ENCODE measurements at regions not wholly inside any gene's neighbourhood (a gene's known extent, or its start where the extent isn't known, plus 50 kb on each side); places are given as distances from the start of the nearest gene placed in this dataset.
"Not testable (repeated sequence)": the region's sequence is repeated elsewhere in the genome, so short reads cannot be mapped to it uniquely, and the experiment has no call there.

GRCh38 chr5:38149815-38150195 is 108.6 kb upstream of the EGFLAM start:
- DNase-seq (ENCODE audit: low read depth) = no peak

- no peak for DNase-seq (ENCODE audit: low read depth)
Measured at GRCh38 chr5:38148021-38148625, 110.2 kb upstream of the EGFLAM start.

- no peak for DNase-seq (ENCODE audit: low read depth)
Measured at GRCh38 chr5:38143384-38143783, 115.0 kb upstream of the EGFLAM start.

- no peak for DNase-seq (ENCODE audit: low read depth)
Measured at GRCh38 chr5:38141665-38142064, 116.7 kb upstream of the EGFLAM start.

GRCh38 chr5:38138574-38138973 is 119.8 kb upstream of the EGFLAM start:
- no peak for DNase-seq (ENCODE audit: low read depth)

GRCh38 chr5:38135486-38136039 is 122.8 kb upstream of the EGFLAM start:
- DNase-seq (ENCODE audit: low read depth) = peak; percentile 9

- peak; percentile 29 for DNase-seq (ENCODE audit: low read depth)
Measured at GRCh38 chr5:38134810-38135209, 123.5 kb upstream of the EGFLAM start.

GRCh38 chr5:38134294-38134693 is 124.1 kb upstream of the EGFLAM start:
- not testable (repeated sequence) for DNase-seq (ENCODE audit: low read depth)

- no peak for DNase-seq (ENCODE audit: low read depth)
Measured at GRCh38 chr5:38131686-38132085, 126.7 kb upstream of the EGFLAM start.

GRCh38 chr5:38124321-38124720 is 134.0 kb upstream of the EGFLAM start:
- DNase-seq (ENCODE audit: low read depth) = no peak

GRCh38 chr5:38121420-38121819 is 136.9 kb upstream of the EGFLAM start:
- no peak for DNase-seq (ENCODE audit: low read depth)

GRCh38 chr5:38119836-38120235 is 138.5 kb upstream of the EGFLAM start:
- DNase-seq (ENCODE audit: low read depth) = no peak

GRCh38 chr5:38117784-38118479 is 140.4 kb upstream of the EGFLAM start:
- DNase-seq (ENCODE audit: low read depth) = no peak

- DNase-seq (ENCODE audit: low read depth) = no peak
Measured at GRCh38 chr5:38115318-38115827, 143.0 kb upstream of the EGFLAM start.

- no peak for DNase-seq (ENCODE audit: low read depth)
Measured at GRCh38 chr5:38113880-38114279, 144.5 kb upstream of the EGFLAM start.

- no peak for DNase-seq (ENCODE audit: low read depth)
Measured at GRCh38 chr5:38113456-38113855, 144.9 kb upstream of the EGFLAM start.

- peak; percentile 28 for DNase-seq (ENCODE audit: low read depth)
Measured at GRCh38 chr5:38112938-38113337, 145.4 kb upstream of the EGFLAM start.

- no peak for DNase-seq (ENCODE audit: low read depth)
Measured at GRCh38 chr5:38110130-38110529, 148.2 kb upstream of the EGFLAM start.

- no peak for DNase-seq (ENCODE audit: low read depth)
Measured at GRCh38 chr5:38107096-38107495, 151.3 kb upstream of the EGFLAM start.

- DNase-seq (ENCODE audit: low read depth) = no peak
Measured at GRCh38 chr5:38105801-38106200, 152.6 kb upstream of the EGFLAM start.

GRCh38 chr5:38105231-38105570 is 153.2 kb upstream of the EGFLAM start:
- DNase-seq (ENCODE audit: low read depth) = no peak

GRCh38 chr5:38104497-38105230 is 153.7 kb upstream of the EGFLAM start:
- DNase-seq (ENCODE audit: low read depth) = no peak
